DMS 273 treated with DMSO at 0.1 percent for 48 hours (cell line): ENCODE measurements at regions not wholly inside any gene's neighbourhood (a gene's known extent, or its start where the extent isn't known, plus 50 kb on each side); places are given as distances from the start of the nearest gene placed in this dataset.

Experiments used
- DNase-seq: peaks from one replicate; lab custom pipeline; 2025; lab: John Stamatoyannopoulos, UW

DNA sequence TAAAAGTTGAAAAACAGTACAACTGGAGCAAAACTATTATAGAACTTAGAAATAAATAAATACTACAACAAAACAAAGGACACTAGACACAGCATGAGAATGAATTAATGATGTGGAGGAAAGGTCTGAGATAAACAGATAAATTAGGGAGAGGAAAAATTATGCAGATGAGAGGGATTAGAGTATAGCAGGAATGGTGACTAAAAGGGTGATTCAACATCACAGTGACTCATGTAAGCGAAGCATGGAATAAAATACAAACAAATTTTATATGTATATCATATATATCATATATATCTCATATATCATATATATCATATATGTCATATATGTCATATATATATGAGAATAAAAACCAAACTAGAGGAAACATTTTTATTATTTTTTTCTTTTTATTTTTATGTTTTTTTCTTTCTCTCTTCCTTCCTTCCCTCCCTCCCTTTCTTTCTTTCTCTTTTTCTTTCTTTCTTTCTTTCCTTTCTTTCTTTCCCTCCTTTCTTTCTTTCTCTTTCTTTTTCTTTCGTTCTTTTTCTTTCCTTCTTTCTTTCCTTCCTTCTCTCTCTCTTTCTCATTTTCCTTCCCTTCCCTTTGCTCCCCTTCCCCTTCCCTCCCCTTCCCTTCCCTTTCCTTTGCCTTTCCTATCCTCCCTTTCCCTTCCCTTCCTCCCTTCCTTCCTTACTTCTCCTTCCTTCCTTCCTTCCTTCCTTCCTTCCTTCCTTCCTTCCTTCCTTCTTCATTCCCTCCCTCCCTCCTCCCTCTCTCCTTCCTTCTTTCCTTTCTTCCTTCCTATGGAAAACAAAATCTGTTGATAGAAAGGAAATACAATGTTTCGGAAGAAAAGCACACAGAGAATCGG lies 1014.6 kb downstream of the GRIK2 start:
- no peak for DNase-seq

DNA sequence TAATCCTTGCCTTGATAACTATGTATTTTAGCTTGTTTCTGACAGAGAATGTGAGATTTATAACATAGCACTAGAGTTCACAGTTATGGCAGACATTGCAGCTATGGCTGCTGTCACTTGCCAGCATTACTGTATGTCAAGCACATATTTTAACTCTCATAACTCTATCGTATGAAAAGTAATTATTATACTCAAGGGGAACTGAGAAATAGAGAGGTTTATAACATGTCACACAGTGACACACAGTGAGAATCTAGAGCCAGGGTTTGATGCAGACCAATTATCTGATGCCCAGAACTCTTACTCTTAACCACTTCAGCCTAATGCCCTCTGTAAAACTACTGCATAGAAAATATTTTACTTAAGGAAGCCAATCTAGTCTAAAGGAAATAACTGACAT lies 1012.4 kb downstream of the GRIK2 start:
- DNase-seq: no peak

GRCh38 chr6:102402635-102403329 lies 1009.3 kb downstream of the GRIK2 start:
- DNase-seq: peak; percentile 74

DNA sequence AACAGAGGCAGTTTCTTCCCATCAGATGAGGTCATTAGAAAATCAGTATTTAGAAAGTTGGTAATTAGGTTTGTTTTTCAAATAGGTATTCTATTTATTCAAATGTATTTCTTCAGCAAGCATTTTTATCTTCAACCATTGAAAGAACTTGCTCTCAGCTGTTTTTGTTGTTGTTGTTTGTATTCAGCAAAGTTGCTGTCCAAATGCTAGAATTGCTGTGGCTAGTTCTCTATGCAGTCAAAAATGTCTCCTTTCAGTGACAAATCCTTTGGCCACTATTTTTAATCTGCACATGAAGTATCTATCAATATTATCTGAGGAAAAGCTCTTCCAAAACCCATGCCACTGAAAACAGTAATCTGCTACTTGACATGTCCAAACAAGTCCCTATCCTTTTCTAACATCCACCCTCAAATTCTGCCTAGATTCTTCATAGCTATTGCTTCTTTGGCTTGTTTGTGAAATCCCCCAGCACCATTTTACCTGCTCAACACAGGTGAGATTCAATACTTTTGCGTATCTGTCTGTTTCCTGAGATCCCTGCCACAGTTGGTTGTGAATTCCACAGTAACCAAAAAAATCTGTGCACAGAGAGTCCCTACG lies 1005.4 kb downstream of the GRIK2 start:
- DNase-seq: no peak

DNA sequence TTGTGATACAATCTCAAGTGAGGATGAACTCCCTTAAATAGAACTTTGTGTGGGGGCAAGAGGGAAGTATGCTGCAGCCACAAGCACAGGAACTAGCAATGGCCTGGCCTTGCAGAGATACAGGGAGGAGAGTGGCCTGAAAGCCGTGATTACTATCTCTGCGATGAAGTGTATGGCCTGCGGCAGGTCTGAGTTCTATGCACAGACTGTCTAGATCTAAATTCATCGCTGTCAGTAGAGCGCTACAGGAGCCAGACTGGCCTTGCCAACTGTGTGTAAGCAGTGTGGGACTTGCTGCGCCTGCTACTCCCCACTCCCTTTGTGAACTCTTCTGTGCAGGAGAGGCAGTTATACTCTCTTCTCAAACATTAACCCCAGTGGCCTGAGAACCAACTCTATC lies 997.0 kb downstream of the GRIK2 start:
- DNase-seq: no peak

DNA sequence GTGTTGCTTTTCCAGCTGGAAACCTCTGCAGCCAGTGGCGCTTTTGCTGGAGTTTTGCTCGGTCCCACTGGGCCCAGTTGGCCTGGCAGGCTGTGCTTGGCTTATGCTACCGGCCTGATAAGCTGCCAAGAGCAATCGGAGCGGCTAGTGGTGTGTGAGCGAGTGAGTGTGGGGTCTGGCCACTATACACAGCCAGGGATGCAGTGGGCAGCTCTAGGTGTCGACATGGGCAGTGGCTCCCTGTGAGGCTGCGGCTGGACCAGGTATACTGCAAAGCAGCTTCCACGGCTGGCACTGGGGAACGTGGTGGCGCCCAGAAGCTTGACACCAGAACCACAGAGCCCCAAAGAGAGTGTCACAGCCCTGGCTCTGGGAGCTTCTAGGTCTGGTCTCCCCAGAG lies 996.5 kb downstream of the GRIK2 start:
- DNase-seq: no peak

GRCh38 chr6:102387326-102388033 lies 994.0 kb downstream of the GRIK2 start:
- no peak for DNase-seq

DNA sequence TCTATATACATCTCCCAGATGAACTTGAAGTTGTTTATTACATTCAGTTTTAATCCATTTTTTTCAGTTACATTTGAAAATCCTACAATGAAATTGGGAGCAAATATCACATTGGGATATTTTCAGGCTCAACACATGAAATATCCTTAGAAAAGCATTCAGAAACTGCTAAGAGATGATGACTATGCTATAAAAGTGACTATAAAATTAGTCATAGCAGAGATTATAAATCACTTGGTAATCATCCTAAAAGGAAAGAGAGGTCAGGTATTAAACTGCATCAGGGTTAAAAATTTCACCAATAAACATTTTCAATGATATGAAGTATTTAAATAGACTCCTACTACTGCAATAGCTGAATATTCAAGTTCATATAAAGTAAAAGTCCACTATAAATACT lies 987.7 kb downstream of the GRIK2 start:
- DNase-seq: no peak

DNA sequence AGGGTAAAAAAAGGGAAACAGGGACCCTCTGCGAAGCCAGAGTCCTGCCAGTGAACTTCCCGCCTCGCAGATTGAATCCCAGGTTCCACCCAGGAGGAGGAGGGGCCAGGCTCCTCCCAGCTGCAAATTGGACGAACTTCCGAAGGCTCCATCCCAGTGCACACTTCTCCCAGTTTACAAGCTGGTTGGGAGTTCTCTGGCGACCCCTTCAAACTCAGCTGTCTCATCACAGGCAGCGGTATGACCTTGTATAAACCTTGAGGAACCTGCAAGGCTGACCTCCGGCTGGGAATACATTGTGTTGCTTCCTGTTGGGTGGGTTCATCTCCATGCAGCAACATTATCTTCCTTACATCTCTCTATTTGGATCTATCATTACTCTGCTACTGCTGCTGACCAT lies 962.7 kb downstream of the GRIK2 start:
- no peak for DNase-seq

DNA sequence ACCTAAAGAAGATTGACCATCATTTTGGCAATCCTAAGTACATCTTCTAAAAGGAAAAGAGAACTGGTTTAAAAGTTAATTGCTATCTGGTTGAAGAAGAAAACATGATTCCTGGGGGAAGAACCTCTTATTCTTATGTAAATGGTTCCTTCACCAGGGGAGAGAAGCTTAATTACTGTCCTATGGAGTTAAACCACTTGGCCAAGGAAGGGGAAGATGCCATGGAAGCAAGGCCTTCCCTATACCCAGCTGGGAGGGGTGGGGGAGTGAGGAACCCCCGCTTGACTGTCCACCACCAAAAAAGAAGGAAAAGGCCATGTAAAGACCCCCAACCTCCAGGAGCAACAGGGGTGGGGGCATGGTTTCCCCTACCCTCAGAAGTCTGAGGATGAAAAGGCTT lies 962.1 kb downstream of the GRIK2 start:
- DNase-seq: no peak

- DNase-seq: no peak
Measured at GRCh38 chr6:102352552-102352951, 959.0 kb downstream of the GRIK2 start.

DNA sequence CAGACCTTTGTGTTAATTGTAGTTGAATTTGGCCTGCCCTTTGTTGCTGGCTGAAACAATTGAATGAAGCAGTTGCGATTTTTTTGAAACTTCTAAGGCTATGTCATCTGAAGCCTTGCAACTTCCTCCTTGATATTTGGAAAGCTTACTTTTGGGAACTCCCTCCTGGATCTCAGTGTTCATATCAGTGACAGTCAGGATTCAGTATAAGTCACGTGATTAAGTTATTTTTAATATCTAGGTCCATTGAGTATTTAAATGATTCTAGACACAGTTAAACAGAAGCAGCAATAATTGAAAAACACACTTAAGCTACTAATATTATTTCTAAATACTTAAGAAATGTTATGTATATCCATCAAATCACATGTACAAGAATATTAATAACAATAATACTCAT lies 951.3 kb downstream of the GRIK2 start:
- no peak for DNase-seq

GRCh38 chr6:102340311-102340710 lies 946.8 kb downstream of the GRIK2 start:
- DNase-seq: no peak

GRCh38 chr6:102333736-102334135 lies 940.2 kb downstream of the GRIK2 start:
- DNase-seq: no peak

DNA sequence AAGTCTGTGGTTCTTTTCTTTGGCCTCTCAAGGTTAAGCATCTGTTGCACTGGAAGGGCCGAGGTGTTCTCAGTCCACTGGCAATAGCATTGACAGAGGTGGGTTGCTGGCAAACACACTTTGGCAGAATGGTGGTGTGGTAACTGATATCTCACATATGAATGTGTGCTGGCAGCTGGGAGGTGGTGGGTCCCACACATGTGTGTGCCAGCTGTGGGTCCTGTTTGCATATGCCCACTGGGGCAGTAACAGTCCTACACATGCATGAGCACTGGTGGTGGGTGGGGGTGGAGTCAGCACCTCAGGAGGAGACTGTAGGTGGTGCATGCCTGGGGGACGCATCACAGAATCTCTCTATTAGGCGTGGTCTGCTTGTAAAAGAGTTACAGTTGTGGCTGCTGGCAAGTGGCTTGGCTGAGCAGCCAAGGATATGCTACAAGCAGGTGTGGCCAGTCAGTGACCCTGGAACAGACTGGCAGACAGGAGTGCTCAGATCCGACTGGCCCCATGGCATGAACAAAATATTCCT lies 934.3 kb downstream of the GRIK2 start:
- DNase-seq: no peak

DNA sequence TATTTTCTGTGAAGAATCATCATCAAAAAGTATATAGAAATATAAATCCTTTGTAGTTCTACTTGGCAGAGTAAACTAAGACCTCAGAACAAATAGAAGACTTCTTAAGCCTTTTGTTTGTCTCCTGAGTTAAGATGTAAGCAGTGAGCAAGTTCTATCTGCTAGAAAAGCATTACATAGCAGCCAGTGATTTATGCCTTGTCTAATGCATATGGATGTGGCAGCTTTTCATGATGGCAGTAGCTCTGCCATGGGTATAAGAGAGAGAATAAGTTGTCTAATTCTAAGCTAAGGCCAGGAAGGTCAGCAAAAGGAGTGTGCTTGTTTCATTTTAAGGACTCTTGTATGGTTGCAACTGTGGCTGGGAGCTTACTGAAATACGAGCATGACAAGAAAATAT lies 920.2 kb downstream of the GRIK2 start:
- DNase-seq: no peak

DNA sequence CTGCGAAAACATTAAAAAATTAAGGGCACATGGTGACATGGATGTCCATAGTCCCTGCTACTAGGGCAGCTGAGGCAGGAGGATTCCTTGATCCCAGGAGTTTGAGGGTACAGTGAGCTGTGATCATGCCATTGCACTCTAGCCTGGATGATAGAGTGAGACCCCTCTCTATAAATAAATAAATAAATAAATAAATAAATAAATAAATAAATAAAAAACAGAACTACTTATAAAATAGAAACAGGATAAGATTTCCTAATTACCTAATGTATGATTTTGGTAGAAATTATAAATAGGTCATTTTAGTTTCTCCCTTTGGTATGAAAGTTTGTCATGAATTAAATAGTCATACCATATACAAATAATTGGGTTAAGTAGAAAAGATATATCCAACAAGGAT lies 916.2 kb downstream of the GRIK2 start:
- DNase-seq: no peak

DNA sequence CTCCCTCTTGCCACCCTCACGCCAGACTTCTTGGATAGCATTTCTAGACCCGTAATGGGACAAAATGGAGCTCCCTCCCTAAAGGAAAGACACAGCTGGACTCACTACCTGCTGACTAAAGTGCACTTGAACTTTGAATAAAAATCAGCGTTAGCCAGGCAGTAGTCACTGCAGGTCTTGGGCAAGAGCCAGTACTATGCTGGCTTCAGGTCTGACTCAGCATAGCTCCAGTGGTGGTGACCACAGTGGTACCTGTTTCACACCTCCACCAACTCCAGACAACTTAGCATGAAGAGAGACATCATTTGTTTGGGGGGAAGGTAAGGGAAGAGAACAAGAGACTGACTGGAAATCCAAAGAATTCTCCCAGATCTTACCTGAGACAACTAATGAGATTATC lies 906.8 kb downstream of the GRIK2 start:
- DNase-seq: no peak

DNA sequence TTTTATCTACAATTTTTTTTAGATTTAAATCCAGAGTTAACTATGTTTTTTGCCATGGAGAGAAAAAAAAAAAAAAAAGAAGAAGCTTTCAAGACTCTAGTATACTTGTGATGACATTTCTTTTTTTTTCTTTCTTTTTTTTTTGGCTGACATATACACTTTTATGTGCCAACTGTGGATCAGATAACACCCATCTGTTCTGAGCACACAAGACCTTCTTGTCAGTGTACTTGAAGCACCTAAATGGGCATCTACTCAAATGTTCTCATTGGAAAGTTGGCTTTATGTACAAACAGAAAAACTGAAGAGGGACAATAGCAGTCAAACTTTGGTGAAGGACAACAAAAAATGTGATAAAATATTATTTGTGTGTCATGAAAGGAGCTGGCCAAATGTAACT lies 904.5 kb downstream of the GRIK2 start:
- peak; percentile 39 for DNase-seq
